Hepatocyte (in vitro differentiated cells): ENCODE measurements at regions not wholly inside any gene's neighbourhood (a gene's known extent, or its start where the extent isn't known, plus 50 kb on each side); places are given as distances from the start of the nearest gene placed in this dataset.

ENCODE experiments used
- DNase-seq: peaks from one replicate; pipeline ENCODE4 v3.0.0-alpha.2; 2016; ENCODE audit warnings: low spot score
- H2AFZ ChIP-seq: fragments of 200-600 bp; sonication (generic); 2 replicates; pipeline ENCODE4 v1.6.0; 2016; ENCODE audit warnings: antibody characterized with exemption, mild to moderate bottlenecking
- H3K27ac ChIP-seq: fragments of 200-600 bp; sonication (generic); 2 replicates; pipeline ENCODE4 v1.5.1; 2016; ENCODE audit warnings: mild to moderate bottlenecking
- H3K27me3 ChIP-seq: fragments of 200-600 bp; sonication (generic); 2 replicates; pipeline ENCODE4 v1.6.1; 2016
- H3K36me3 ChIP-seq: fragments of 200-600 bp; sonication (generic); replicated peaks from 2 replicates; pipeline ENCODE4 v1.5.1; 2016; ENCODE audit warnings: low read depth; ENCODE audit not compliant: insufficient read depth
- H3K4me1 ChIP-seq: fragments of 200-600 bp; sonication (generic); 2 replicates; pipeline ENCODE4 v1.5.1; 2016; ENCODE audit warnings: mild to moderate bottlenecking, moderate library complexity; ENCODE audit not compliant: insufficient read depth
- H3K4me2 ChIP-seq: fragments of 200-600 bp; sonication (generic); 2 replicates; pipeline ENCODE4 v1.6.0; 2016
- H3K4me3 ChIP-seq: fragments of 200-600 bp; sonication (generic); 2 replicates; pipeline ENCODE4 v1.5.1; 2016; ENCODE audit warnings: mild to moderate bottlenecking
- H3K79me2 ChIP-seq: fragments of 200-600 bp; sonication (generic); 2 replicates; pipeline ENCODE4 v1.6.0; 2017; ENCODE audit warnings: mild to moderate bottlenecking
- H3K9me2 ChIP-seq: fragments of 200-600 bp; sonication (generic); replicated peaks from 2 replicates; pipeline ENCODE4 v1.6.0; 2017; ENCODE audit warnings: mild to moderate bottlenecking; ENCODE audit not compliant: insufficient read depth
- H3K9me3 ChIP-seq: fragments of 200-600 bp; sonication (generic); 2 replicates; pipeline ENCODE4 v1.5.1; 2016; ENCODE audit warnings: low read depth, mild to moderate bottlenecking
- H4K20me1 ChIP-seq: fragments of 200-600 bp; sonication (generic); 2 replicates; pipeline ENCODE4 v1.6.0; 2016; ENCODE audit warnings: mild to moderate bottlenecking; ENCODE audit not compliant: insufficient read depth, poor library complexity, severe bottlenecking
- CTCF ChIP-seq: fragments of 200-600 bp; sonication (generic); IDR thresholded peaks from 2 replicates; pipeline ENCODE4 v1.5.1; 2016; ENCODE audit warnings: antibody characterized with exemption, mild to moderate bottlenecking; ENCODE audit not compliant: poor library complexity
- EZH2 ChIP-seq: fragments of 200-600 bp; sonication (generic); IDR thresholded peaks from 2 replicates; pipeline ENCODE4 v1.6.1; 2016; ENCODE audit warnings: antibody characterized with exemption, mild to moderate bottlenecking, borderline replicate concordance
- EZH2phosphoT487 ChIP-seq: fragments of 200-600 bp; sonication (generic); IDR thresholded peaks from one replicate; pipeline ENCODE4 v1.6.1; 2018; ENCODE audit warnings: antibody characterized with exemption, mild to moderate bottlenecking, low read depth, moderate library complexity; ENCODE audit not compliant: unreplicated experiment, severe bottlenecking
- WGBS: methylation state at CpG from one replicate; pipeline ENCODE4 v1.1.6; 2016; ENCODE audit warnings: low lambda C conversion rate; ENCODE audit errors: missing lambda C conversion rate; 5-methylcytosine and 5-hydroxymethylcytosine counted together

- H3K4me3 ChIP-seq = no peak overlapping the region
- 87% methylated on average over 1 of the region's 1 CpG for WGBS
- H3K4me2 ChIP-seq = no peak overlapping the region
- H3K27ac ChIP-seq = no peak overlapping the region
- no peaks in the 10 kb centered on the region for H3K9me3 ChIP-seq
- H3K9me2 ChIP-seq = no peaks in the 10 kb centered on the region
- H2AFZ ChIP-seq = no peak overlapping the region
- H3K36me3 ChIP-seq = no peaks in the 10 kb centered on the region
- H3K27me3 ChIP-seq = no peaks in the 10 kb centered on the region
- no peaks in the 10 kb centered on the region for H3K4me1 ChIP-seq
- no peak for TF ChIP-seq EZH2phosphoT487
- no peak for TF ChIP-seq EZH2
- TF ChIP-seq CTCF = no peak
- no peaks in the 10 kb centered on the region for H4K20me1 ChIP-seq
- no peak for DNase-seq
- no peaks in the 10 kb centered on the region for H3K79me2 ChIP-seq
Measured at GRCh38 chr13:79060216-79060615, 345.8 kb downstream of the RBM26 start.

GRCh38 chr13:79056706-79057105, 349.3 kb downstream of the RBM26 start:
- H3K27ac ChIP-seq = no peak overlapping the region
- no peak for DNase-seq
- no peaks in the 10 kb centered on the region for H3K9me3 ChIP-seq
- H4K20me1 ChIP-seq = no peaks in the 10 kb centered on the region
- TF ChIP-seq CTCF (no peak), EZH2 (no peak), EZH2phosphoT487 (no peak)
- no peaks in the 10 kb centered on the region for H3K27me3 ChIP-seq
- H2AFZ ChIP-seq = no peak overlapping the region
- H3K36me3 ChIP-seq = no peaks in the 10 kb centered on the region
- H3K9me2 ChIP-seq = no peaks in the 10 kb centered on the region
- 79% methylated on average over 6 of the region's 6 CpGs for WGBS
- H3K4me1 ChIP-seq = no peaks in the 10 kb centered on the region
- no peak overlapping the region for H3K4me3 ChIP-seq
- no peak overlapping the region for H3K4me2 ChIP-seq
- H3K79me2 ChIP-seq = no peaks in the 10 kb centered on the region

- H3K79me2 ChIP-seq = no peaks in the 10 kb centered on the region
- H3K9me2 ChIP-seq = no peaks in the 10 kb centered on the region
- TF ChIP-seq EZH2phosphoT487 (no peak), EZH2 (no peak), CTCF (no peak)
- no peak overlapping the region for H3K4me2 ChIP-seq
- no peak for DNase-seq
- no peaks in the 10 kb centered on the region for H3K27me3 ChIP-seq
- no peak overlapping the region for H3K4me3 ChIP-seq
- H3K9me3 ChIP-seq = no peaks in the 10 kb centered on the region
- no peak overlapping the region for H2AFZ ChIP-seq
- 74% methylated on average over 1 of the region's 1 CpG for WGBS
- H3K27ac ChIP-seq = no peak overlapping the region
- H3K36me3 ChIP-seq = no peaks in the 10 kb centered on the region
- no peaks in the 10 kb centered on the region for H4K20me1 ChIP-seq
- no peaks in the 10 kb centered on the region for H3K4me1 ChIP-seq
Measured at GRCh38 chr13:79051472-79051871, 354.6 kb downstream of the RBM26 start.

- Histone ChIP-seq H3K27me3 (no peaks in the 10 kb centered on the region), H3K79me2 (no peaks in the 10 kb centered on the region), H2AFZ (no peak overlapping the region), H3K4me1 (no peaks in the 10 kb centered on the region), H4K20me1 (no peaks in the 10 kb centered on the region), H3K27ac (no peak overlapping the region), H3K4me2 (no peak overlapping the region), H3K9me3 (no peaks in the 10 kb centered on the region), H3K4me3 (no peak overlapping the region), H3K36me3 (no peaks in the 10 kb centered on the region), H3K9me2 (no peaks in the 10 kb centered on the region)
- 82% methylated on average over 3 of the region's 3 CpGs for WGBS
- DNase-seq = no peak
- TF ChIP-seq EZH2 = no peak
- TF ChIP-seq CTCF = no peak
Measured at GRCh38 chr13:79044415-79044814, 361.6 kb downstream of the RBM26 start.
